Stomach (tissue), 8 donors: ENCODE measurements at regions not wholly inside any gene's neighbourhood (a gene's known extent, or its start where the extent isn't known, plus 50 kb on each side); places are given as distances from the start of the nearest gene placed in this dataset.

ENCODE experiments used
- DNase-seq, 2 donors: peaks; one replicate each; pipeline versions ENCODE4 v3.0.0 to v3.0.0-alpha.2; 2013 to 2019
- H3K27ac ChIP-seq, 5 donors: fragments of 200-600 bp in 4 of 5; sonication (generic) in 4 of 5; one replicate each; pipeline ENCODE4 v1.5.1; 2013 to 2019; ENCODE audit warnings: mild to moderate bottlenecking in 1 of 5, moderate library complexity in 1 of 5
- H3K27me3 ChIP-seq, 3 donors: fragments of 200-600 bp; sonication (generic); one replicate each; pipeline ENCODE4 v1.5.1; 2017 to 2019; ENCODE audit warnings: mixed run types in 1 of 3
- H3K36me3 ChIP-seq, 4 donors: fragments of 200-600 bp; sonication (generic); 1 replicate in 3 of 4; 2 replicates in 1 of 4; pipeline ENCODE4 v1.5.1; 2016 to 2019
- H3K4me1 ChIP-seq, 4 donors: fragments of 200-600 bp; sonication (generic); one replicate each; pipeline ENCODE4 v1.5.1; 2016 to 2019
- H3K4me3 ChIP-seq, 4 donors: fragments of 200-600 bp; sonication (generic) in 3 of 4; one replicate each; pipeline ENCODE4 v1.5.1; 2016 to 2019; ENCODE audit warnings: mild to moderate bottlenecking in 1 of 4
- H3K9me3 ChIP-seq, 4 donors: fragments of 200-600 bp; sonication (generic); one replicate each; pipeline ENCODE4 v1.5.1; 2016 to 2019
- CTCF ChIP-seq, 7 experiments: fragments of 450-650 bp in 4 of 7; fragments of 200-600 bp in 3 of 7; sonication (generic) in 3 of 7; IDR thresholded peaks; one replicate each; pipeline ENCODE4 v1.5.1; 2016 to 2019; ENCODE audit warnings: antibody characterized with exemption in 7 of 7, control low read depth in 2 of 7, mild to moderate bottlenecking in 1 of 7
- EP300 ChIP-seq: sonication (generic); formaldehyde crosslinking; IDR thresholded peaks from one replicate; pipeline ENCODE4 v1.6.1; 2017; ENCODE audit warnings: antibody characterized with exemption
- POLR2A ChIP-seq, 4 donors: fragments of 450-650 bp; IDR thresholded peaks; one replicate each; pipeline ENCODE4 v1.6.1; 2016; ENCODE audit warnings: antibody characterized with exemption in 4 of 4, control low read depth in 2 of 4, mild to moderate bottlenecking in 1 of 4, moderate library complexity in 1 of 4
- POLR2AphosphoS5 ChIP-seq, 3 donors: sonication (generic); formaldehyde crosslinking; IDR thresholded peaks; one replicate each; pipeline ENCODE4 v1.6.1; 2016; ENCODE audit warnings: antibody characterized with exemption in 3 of 3
- WGBS, 5 donors: extraction: QIAGEN DNeasy Blood & Tissue Kit in 3 of 5; methylation state at CpG; one replicate each; pipeline versions ENCODE4 v1.1.5 to v1.1.7; 2013 to 2018; 5-methylcytosine and 5-hydroxymethylcytosine counted together
- intact Hi-C: fragments of 100-400 bp; cut with DNase I; formaldehyde crosslinking; loops from one replicate; pipeline ENCODE4 v1.15.1; 2023; ENCODE audit warnings: low total_unique reads
- donor health status: healthy with polysubstance abuse.
- donor health status: Bipolar disorder and iron deficiency.
- donor health status: healthy.

- no peak for TF ChIP-seq EP300
- no peak for TF ChIP-seq POLR2A (IDR thresholded peaks at IDR 0.05)
- TF ChIP-seq POLR2AphosphoS5 (IDR thresholded peaks at IDR 0.05), result no peak
- TF ChIP-seq CTCF (IDR thresholded peaks at IDR 0.05), result no peak
- H3K27ac ChIP-seq, result no peak overlapping the region
- WGBS, 5 donors, result 72 to 82% (median 77%) methylated on average over 6 of the region's 6 CpGs
- no peaks in the 10 kb centered on the region for H3K36me3 ChIP-seq
- no peaks in the 10 kb centered on the region for H3K27me3 ChIP-seq
- intact Hi-C loops, result no loop called here
- no peaks in the 10 kb centered on the region for H3K9me3 ChIP-seq
- DNase-seq, result no peak
- H3K4me3 ChIP-seq, result no peak overlapping the region
- H3K4me1 ChIP-seq, result no peaks in the 10 kb centered on the region
Observed at GRCh38 chr14:35979531-35979930, 153.4 kb downstream of the BRMS1L start.

- Histone ChIP-seq H3K36me3 (no peaks in the 10 kb centered on the region), H3K9me3 (no peaks in the 10 kb centered on the region), H3K4me3 (no peak overlapping the region), H3K27ac (no peak overlapping the region), H3K4me1 (no peaks in the 10 kb centered on the region), H3K27me3 (no peaks in the 10 kb centered on the region)
- no peak for TF ChIP-seq EP300
- TF ChIP-seq POLR2AphosphoS5 (IDR thresholded peaks at IDR 0.05), result no peak
- TF ChIP-seq POLR2A (IDR thresholded peaks at IDR 0.05), result no peak
- TF ChIP-seq CTCF (IDR thresholded peaks at IDR 0.05), result no peak
- 51 to 82% (median 70%) methylated on average over 2 to 6 of the region's 6 CpGs for WGBS, 5 donors
- DNase-seq, result no peak
- intact Hi-C loops, result no loop called here
Observed at GRCh38 chr14:35978561-35978960, 152.4 kb downstream of the BRMS1L start.

- H3K36me3 ChIP-seq, result no peaks in the 10 kb centered on the region
- intact Hi-C loops, result no loop called here
- H3K27me3 ChIP-seq, result no peaks in the 10 kb centered on the region
- WGBS, 5 donors, result 78 to 95% (median 92%) methylated on average over 4 of the region's 4 CpGs
- H3K4me1 ChIP-seq, result no peaks in the 10 kb centered on the region
- no peaks in the 10 kb centered on the region for H3K9me3 ChIP-seq
- DNase-seq, result no peak
- no peak overlapping the region for H3K4me3 ChIP-seq
- no peak overlapping the region for H3K27ac ChIP-seq
- TF ChIP-seq POLR2A (IDR thresholded peaks at IDR 0.05) (no peak), POLR2AphosphoS5 (IDR thresholded peaks at IDR 0.05) (no peak), EP300 (no peak), CTCF (IDR thresholded peaks at IDR 0.05) (no peak)
Observed at GRCh38 chr14:35975814-35976213, 149.7 kb downstream of the BRMS1L start.

GRCh38 chr14:35973770-35974169 is 147.6 kb downstream of the BRMS1L start:
- H3K4me1 ChIP-seq, result no peaks in the 10 kb centered on the region
- H3K36me3 ChIP-seq, result no peaks in the 10 kb centered on the region
- no peaks in the 10 kb centered on the region for H3K27me3 ChIP-seq
- WGBS, 5 donors, result 40 to 89% (median 80%) methylated on average over 1 of the region's 1 CpG
- no peak overlapping the region for H3K4me3 ChIP-seq
- no peak overlapping the region for H3K27ac ChIP-seq
- no peaks in the 10 kb centered on the region for H3K9me3 ChIP-seq
- DNase-seq, result no peak
- TF ChIP-seq CTCF (IDR thresholded peaks at IDR 0.05), result no peak
- TF ChIP-seq EP300, result no peak
- no peak for TF ChIP-seq POLR2AphosphoS5 (IDR thresholded peaks at IDR 0.05)
- TF ChIP-seq POLR2A (IDR thresholded peaks at IDR 0.05), result no peak
- intact Hi-C loops, result no loop called here
